NCI-H2107 treated with DMSO at 0.1 percent for 48 hours (cell line): ENCODE measurements at regions not wholly inside any gene's neighbourhood (a gene's known extent, or its start where the extent isn't known, plus 50 kb on each side); places are given as distances from the start of the nearest gene placed in this dataset.
A peak's percentile ranks its signal among the peaks of the same experiment; 100 is the strongest.

Experiments
- DNase-seq: peaks from one replicate; lab custom pipeline; 2025; ENCODE audit not compliant: unreplicated experiment; lab: John Stamatoyannopoulos, UW

DNA sequence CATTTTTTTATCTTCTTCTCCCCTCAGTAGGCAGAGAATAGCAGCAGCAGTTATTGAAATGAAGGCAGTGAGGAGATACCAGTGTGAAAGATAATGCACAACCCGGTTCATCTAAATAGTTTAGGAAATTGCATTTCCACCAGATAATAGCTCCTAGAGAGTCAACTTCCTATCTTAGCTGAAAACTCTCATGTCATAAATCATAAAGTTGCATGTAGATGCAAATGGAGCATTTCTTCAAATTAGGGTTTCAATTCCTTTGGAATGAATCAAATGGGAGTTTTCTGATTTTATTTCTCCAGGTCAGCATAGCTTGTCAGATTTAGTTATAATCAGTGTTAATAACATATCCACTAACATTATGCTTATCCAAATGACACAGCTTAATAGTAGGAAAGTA, 335.3 kb downstream of the CNTNAP4 start:
- DNase-seq = no peak

GRCh38 chr16:76614269-76614668, 337.1 kb downstream of the CNTNAP4 start:
- peak; percentile 28 for DNase-seq

DNA sequence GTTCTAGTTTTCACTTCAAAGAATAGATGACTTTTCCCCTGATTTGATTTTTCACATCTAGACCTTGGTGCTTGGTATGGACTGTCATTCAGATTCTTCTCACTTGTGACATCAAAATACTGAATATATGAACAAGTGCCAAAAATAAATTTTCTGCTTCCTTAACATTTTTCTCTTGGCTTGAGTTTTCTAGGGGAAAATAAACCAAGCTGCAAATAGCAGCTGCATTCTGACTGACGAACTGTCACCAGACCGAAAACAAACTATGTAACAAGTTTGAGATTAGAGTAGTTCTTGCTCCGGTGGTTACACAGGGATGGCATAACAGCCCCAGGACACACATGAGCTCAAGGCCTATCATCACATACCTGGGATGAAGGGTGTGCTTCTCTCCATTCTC, 345.7 kb downstream of the CNTNAP4 start:
- DNase-seq = no peak

DNA sequence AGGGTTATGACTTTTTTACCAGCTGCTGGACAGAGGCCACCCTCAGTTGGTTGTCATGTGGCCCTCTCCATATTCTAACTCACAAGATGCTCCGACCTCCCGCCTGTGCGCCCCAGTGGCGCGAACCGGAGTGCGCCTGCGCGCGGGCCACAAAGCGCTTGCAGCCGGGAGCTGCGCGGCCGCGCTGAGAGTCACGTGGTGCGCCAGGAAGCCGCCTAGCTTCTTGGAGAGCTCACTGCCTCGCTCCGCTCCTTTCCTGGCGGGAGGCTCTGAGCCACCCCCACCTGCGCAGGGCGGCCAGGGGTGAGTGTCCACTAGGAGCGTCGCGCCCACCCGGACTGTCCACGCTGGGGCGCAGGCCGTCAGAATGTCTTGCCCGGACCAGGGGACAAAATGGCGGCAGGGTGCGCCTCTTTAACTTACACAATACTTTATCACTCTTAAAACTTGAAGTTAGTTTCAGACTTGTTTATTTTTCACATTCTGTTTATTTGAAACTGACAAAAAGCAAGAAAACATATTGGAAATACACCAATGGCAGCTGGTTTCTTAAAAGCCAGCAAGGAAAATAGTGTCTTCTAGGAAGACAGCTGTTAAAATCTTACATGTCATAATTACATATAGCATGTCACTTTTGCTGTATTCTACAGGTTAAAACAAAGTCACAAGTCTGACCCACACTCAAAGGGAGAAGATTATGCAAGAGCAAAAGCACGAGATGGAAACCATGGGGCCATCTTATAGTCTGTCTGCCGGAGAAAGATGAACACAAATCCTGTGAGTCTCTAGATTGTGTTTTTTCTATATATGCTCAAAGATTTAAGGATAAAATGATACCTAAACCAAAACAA, 357.9 kb downstream of the CNTNAP4 start:
- DNase-seq = no peak

- no peak for DNase-seq
Measured at GRCh38 chr16:76639685-76640289, 362.6 kb downstream of the CNTNAP4 start.

- DNase-seq = no peak
Measured at GRCh38 chr16:76650582-76650981, 373.4 kb downstream of the CNTNAP4 start.

GRCh38 chr16:76653390-76654026, 376.3 kb downstream of the CNTNAP4 start:
- DNase-seq = peak; percentile 87

DNA sequence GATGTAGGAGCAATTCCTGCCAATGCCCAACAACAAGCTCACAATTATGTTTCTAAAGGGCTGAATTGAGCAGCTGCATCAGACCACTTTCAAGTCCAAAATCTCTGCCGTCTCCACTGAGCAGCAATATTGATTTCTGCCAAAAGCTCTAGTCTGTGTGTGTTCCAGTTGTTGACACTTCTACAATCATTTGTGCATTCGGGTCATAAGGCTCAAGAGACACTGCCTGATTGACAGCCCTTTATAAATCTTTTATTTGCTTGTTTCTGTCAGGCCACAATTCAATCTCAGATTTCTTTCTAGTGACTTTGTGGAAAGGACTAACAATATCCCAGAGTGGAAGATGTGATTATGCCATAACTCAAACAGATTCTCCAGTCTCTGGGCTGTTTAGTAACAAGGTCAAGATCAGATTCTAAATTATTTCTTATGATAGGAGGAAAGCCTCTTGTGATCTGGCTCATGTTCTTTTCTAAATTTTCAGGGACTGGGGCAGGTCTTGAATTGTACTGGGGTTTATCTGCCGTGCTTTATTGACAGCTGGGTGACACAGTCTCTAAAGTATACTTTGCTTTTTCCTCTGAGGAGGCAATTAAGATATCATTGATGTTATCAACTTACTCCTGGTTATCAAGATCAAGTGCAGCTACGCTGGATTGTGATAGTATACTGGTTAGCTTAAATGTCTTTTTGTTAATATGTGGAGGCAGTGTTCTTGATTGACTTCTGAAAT, 377.1 kb downstream of the CNTNAP4 start:
- peak; percentile 10 for DNase-seq

DNA sequence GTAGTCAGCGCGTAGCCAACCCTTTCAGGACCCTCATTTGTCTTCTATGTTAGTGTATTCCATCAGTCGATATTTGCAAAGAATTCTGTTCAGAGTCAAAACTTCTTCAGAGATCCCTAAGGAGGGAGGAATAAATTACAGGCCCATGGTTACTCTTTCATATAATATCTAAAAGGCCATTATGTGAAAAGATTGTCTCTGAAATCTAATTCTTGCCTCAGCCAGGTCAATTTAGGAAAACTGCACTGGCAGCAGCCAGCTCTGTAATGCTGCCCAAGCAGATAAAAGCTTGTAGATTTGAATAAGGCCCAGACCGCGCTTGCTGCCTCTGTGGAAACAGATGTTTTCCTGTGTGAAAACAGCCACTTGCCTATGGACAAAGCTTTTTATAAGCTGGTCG, 379.8 kb downstream of the CNTNAP4 start:
- DNase-seq = no peak

DNA sequence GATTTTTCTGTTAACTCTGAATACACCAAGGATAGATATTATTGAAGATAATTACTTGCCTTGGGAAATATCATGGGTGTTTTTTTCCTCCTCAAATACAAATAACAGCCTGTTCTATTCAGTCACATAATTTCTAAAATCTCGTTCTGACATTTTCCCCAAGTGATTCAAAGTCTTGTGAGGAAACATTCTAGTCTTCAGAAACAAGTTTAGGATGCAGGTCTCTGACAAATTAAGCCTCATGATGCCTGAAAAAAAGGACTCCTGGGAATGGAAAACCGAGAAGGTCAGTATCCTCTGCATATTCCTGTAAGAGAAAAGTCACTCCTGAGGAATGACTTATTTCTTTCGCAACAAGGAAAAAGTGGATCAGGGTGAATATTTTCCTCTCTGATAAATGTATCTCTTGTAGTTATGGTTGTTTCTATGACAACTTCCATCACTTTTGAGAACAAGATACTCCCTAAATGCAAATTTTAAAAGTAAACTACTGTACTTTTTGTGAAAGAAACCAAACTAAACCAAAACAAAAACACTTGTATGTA, 384.6 kb downstream of the CNTNAP4 start:
- no peak for DNase-seq

- no peak for DNase-seq
Measured at GRCh38 chr16:76665571-76666275, 388.5 kb downstream of the CNTNAP4 start.

DNA sequence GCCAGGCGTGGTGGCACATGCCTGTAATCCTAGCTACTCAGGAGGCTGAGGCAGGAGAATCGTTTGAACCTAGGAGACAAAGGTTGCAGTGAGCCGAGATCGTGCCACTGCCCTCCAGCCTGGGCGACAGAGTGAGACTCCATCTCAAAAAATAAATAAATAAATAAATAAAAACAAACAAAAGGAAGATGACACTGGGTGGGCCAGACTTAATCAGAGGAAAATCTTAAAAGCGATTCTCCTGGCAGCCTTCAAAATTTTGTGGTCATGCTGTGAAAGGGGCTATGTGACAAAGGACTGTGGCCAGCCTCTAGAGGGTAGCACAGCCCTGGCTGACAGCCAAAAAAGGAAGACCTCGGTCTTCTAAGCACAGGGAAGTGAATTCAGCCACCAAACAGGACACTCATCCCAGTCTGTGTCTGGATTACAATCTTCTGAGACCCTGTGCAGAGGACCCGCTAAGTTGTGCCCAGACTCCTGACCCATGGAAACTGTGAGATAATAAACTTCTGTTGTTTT, 391.1 kb downstream of the CNTNAP4 start:
- no peak for DNase-seq

DNA sequence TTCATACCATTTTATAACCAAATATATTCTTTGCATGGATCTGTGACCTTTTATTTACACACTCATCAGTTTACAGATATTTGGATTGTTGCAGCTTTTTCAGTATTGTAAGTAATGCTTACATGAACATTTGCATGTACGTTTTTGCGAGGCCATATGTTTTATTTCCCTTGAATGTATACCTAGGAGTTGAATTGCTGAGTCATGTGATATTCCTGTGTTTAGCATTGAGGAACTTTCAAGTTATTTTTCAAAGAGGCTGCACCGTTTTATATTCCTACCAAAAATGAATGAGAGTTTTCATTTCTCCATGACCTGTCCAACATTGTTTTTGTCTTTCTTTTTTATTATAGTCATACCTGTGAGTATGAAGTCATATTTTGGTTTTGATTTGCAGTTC, 392.1 kb downstream of the CNTNAP4 start:
- no peak for DNase-seq

GRCh38 chr16:76670125-76670857, 393.1 kb downstream of the CNTNAP4 start:
- DNase-seq = no peak

DNA sequence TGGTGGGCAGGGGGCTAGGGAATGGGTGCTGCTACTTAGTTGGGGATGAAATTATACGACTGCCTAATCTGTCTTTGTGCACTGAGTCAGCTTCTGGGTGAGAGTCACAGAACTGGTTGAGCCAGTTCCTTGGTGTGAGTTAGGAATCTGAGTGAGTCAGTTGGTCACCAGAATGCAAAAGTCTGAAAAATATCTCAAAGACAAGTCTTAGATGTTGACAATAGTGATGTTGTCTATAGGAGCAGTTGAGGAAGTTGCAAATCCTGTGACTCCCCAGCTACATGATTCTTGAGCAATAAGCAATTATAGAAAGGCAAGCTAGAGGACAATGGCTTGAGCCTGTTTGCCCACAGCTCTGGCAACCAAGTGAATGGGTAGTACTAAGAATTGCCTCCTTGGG, 399.2 kb downstream of the CNTNAP4 start:
- no peak for DNase-seq

DNA sequence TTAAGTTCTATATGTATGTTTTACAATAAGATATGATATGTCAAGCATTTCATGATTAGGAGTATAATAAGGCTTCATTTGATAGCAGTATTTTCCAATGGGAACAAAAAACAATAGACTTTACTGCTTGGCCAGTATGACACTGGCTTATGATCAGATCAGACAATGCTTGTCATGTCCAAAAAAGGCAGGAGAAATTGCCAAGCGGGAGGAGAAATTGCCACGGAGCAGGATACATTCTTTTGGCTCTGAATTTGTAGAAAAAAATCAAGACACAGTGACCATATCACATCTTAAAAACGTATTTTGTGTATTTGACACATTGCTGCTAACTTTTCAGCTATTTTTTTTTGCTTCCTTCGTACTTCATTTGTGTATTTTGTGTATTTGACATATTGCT, 404.1 kb downstream of the CNTNAP4 start:
- DNase-seq = no peak

GRCh38 chr16:76683051-76683450, 405.9 kb downstream of the CNTNAP4 start:
- no peak for DNase-seq

GRCh38 chr16:76696876-76697275, 419.7 kb downstream of the CNTNAP4 start:
- no peak for DNase-seq

GRCh38 chr16:76705892-76706291, 428.7 kb downstream of the CNTNAP4 start:
- no peak for DNase-seq

DNA sequence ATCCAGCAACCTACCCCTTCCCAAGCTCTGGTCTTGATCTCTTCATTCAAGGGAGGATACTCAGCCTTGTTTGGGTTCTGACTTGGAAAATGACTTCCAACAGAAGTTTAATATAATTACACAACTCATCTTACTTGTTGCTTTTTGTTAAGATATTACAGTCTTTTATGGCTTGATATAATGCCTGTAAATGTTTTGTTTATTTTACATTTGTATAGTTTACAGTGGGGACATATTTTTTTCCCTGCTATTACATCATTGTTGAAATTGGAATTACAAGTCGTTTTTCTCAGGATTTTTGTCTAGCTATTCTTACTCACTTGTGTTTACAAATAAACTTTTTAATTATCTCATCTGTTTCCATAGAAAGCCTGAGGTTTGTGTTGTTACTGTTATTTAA, 436.0 kb downstream of the CNTNAP4 start:
- no peak for DNase-seq
